Gastroesophageal sphincter (tissue), 4 donors: ENCODE measurements at regions not wholly inside any gene's neighbourhood (a gene's known extent, or its start where the extent isn't known, plus 50 kb on each side); places are given as distances from the start of the nearest gene placed in this dataset.

ENCODE experiments used
- ATAC-seq: fragments of 150-250 bp; one replicate; pipeline ENCODE4 v1.9.1; 2016; ENCODE audit warnings: mild to moderate bottlenecking, moderate library complexity
- H3K27ac ChIP-seq, 4 donors: fragments of 200-600 bp; sonication (generic) in 3 of 4; 1 replicate in 3 of 4; 2 replicates in 1 of 4; pipeline ENCODE4 v1.5.1; 2016 to 2019
- H3K27me3 ChIP-seq: fragments of 200-600 bp; sonication (generic); one replicate; pipeline ENCODE4 v1.5.1; 2019
- H3K36me3 ChIP-seq, 2 donors: fragments of 200-600 bp; sonication (generic); one replicate each; pipeline ENCODE4 v1.5.1; 2019; ENCODE audit warnings: control low read depth in 1 of 2
- H3K4me1 ChIP-seq, 3 donors: fragments of 200-600 bp; sonication (generic); 1 replicate in 2 of 3; 2 replicates in 1 of 3; pipeline ENCODE4 v1.5.1; 2016 to 2019; ENCODE audit warnings: control low read depth in 2 of 3
- H3K4me3 ChIP-seq, 2 donors: fragments of 200-600 bp; sonication (generic); one replicate each; pipeline ENCODE4 v1.5.1; 2019; ENCODE audit warnings: mild to moderate bottlenecking in 1 of 2, moderate library complexity in 1 of 2
- H3K9me3 ChIP-seq, 3 donors: fragments of 200-600 bp; sonication (generic); one replicate each; pipeline ENCODE4 v1.5.1; 2017 to 2019; ENCODE audit warnings: control low read depth in 2 of 3
- CTCF ChIP-seq, 4 experiments: fragments of 200-600 bp in 2 of 4; fragments of 450-650 bp in 2 of 4; sonication (generic) in 1 of 4; IDR thresholded peaks; one replicate each; pipeline ENCODE4 v1.5.1; 2017 to 2019; ENCODE audit warnings: antibody characterized with exemption in 4 of 4, mild to moderate bottlenecking in 2 of 4, moderate library complexity in 2 of 4
- EP300 ChIP-seq: sonication (generic); formaldehyde crosslinking; IDR thresholded peaks from one replicate; pipeline ENCODE4 v1.6.1; 2017; ENCODE audit warnings: antibody characterized with exemption, mild to moderate bottlenecking
- POLR2A ChIP-seq, 2 donors: fragments of 450-650 bp; IDR thresholded peaks; one replicate each; pipeline ENCODE4 v1.6.1; 2017; ENCODE audit warnings: antibody characterized with exemption in 2 of 2, mild to moderate bottlenecking in 2 of 2, moderate library complexity in 1 of 2
- POLR2AphosphoS5 ChIP-seq: sonication (generic); formaldehyde crosslinking; IDR thresholded peaks from one replicate; pipeline ENCODE4 v1.6.1; 2017; ENCODE audit warnings: antibody characterized with exemption
- WGBS, 2 donors: methylation state at CpG; one replicate each; pipeline ENCODE4 v1.1.5; 2018; ENCODE audit warnings: low coverage in 1 of 2; 5-methylcytosine and 5-hydroxymethylcytosine counted together

- Histone ChIP-seq H3K27ac (no peak overlapping the region), H3K4me1 (no peaks in the 10 kb centered on the region), H3K36me3 (no peaks in the 10 kb centered on the region), H3K4me3 (no peak overlapping the region), H3K9me3 (no peaks in the 10 kb centered on the region), H3K27me3 (no peaks in the 10 kb centered on the region)
- WGBS, 2 donors: 33 to 35% methylated on average over 1 of the region's 1 CpG
- ATAC-seq: no peak
- TF ChIP-seq EP300 (no peak), CTCF (IDR thresholded peaks at IDR 0.05) (no peak), POLR2A (IDR thresholded peaks at IDR 0.05) (no peak), POLR2AphosphoS5 (no peak)
These were observed 768.8 kb downstream of the STPG2 start for GRCh38 chr4:97374526-97374925.

- Histone ChIP-seq H3K9me3 (peaks cover 0 to 6% (median 0%) of the 10 kb centered on the region in 3 donors), H3K4me3 (no peak overlapping the region), H3K27ac (no peak overlapping the region), H3K36me3 (no peaks in the 10 kb centered on the region), H3K27me3 (no peaks in the 10 kb centered on the region), H3K4me1 (no peaks in the 10 kb centered on the region)
- TF ChIP-seq POLR2AphosphoS5 (no peak), EP300 (no peak), CTCF (IDR thresholded peaks at IDR 0.05) (no peak), POLR2A (IDR thresholded peaks at IDR 0.05) (no peak)
- no peak for ATAC-seq
These were observed 756.3 kb downstream of the STPG2 start for GRCh38 chr4:97386969-97387368.

GRCh38 chr4:97394653-97395052 is 748.6 kb downstream of the STPG2 start:
- WGBS, 2 donors: 38 to 43% methylated on average over 1 of the region's 1 CpG

GRCh38 chr4:97396097-97396496 is 747.2 kb downstream of the STPG2 start:
- no peaks in the 10 kb centered on the region for H3K4me1 ChIP-seq
- no peaks in the 10 kb centered on the region for H3K36me3 ChIP-seq
- no peak for TF ChIP-seq CTCF (IDR thresholded peaks at IDR 0.05)
- TF ChIP-seq POLR2A (IDR thresholded peaks at IDR 0.05): no peak
- no peak for TF ChIP-seq POLR2AphosphoS5
- TF ChIP-seq EP300: no peak
- H3K27ac ChIP-seq: no peak overlapping the region
- H3K9me3 ChIP-seq: no peaks in the 10 kb centered on the region
- no peak overlapping the region for H3K4me3 ChIP-seq
- WGBS, 2 donors: 39 to 59% methylated on average over 3 of the region's 3 CpGs
- ATAC-seq: no peak
- H3K27me3 ChIP-seq: no peaks in the 10 kb centered on the region

More at GRCh38 chr4:97394653-97395052, 748.6 kb downstream of the STPG2 start:
- TF ChIP-seq CTCF (IDR thresholded peaks at IDR 0.05) (no peak), EP300 (no peak), POLR2AphosphoS5 (no peak), POLR2A (IDR thresholded peaks at IDR 0.05) (no peak)
- ATAC-seq: no peak
- no peak overlapping the region for H3K27ac ChIP-seq
- H3K27me3 ChIP-seq: no peaks in the 10 kb centered on the region
- H3K4me3 ChIP-seq: no peak overlapping the region
- H3K4me1 ChIP-seq: no peaks in the 10 kb centered on the region
- no peaks in the 10 kb centered on the region for H3K36me3 ChIP-seq
- no peaks in the 10 kb centered on the region for H3K9me3 ChIP-seq

- WGBS, 2 donors: 67 to 92% methylated on average over 1 of the region's 1 CpG
- Histone ChIP-seq H3K27ac (no peak overlapping the region), H3K4me1 (no peaks in the 10 kb centered on the region), H3K36me3 (no peaks in the 10 kb centered on the region), H3K4me3 (no peak overlapping the region), H3K27me3 (no peaks in the 10 kb centered on the region), H3K9me3 (no peaks in the 10 kb centered on the region)
- TF ChIP-seq EP300: no peak
- TF ChIP-seq CTCF (IDR thresholded peaks at IDR 0.05): no peak
- ATAC-seq: no peak
These were observed 746.7 kb downstream of the STPG2 start for GRCh38 chr4:97396605-97397004.
